GM10266 (cell line): ENCODE measurements at regions not wholly inside any gene's neighbourhood (a gene's known extent, or its start where the extent isn't known, plus 50 kb on each side); places are given as distances from the start of the nearest gene placed in this dataset.
A peak's percentile ranks its signal among the peaks of the same experiment; 100 is the strongest.

Experiments
- DNase-seq: peaks from one replicate; pipeline ENCODE4 v3.0.0; 2012; ENCODE audit errors: extremely low spot score
- TF ChIP-seq, protein P1 (sequence below): IDR thresholded peaks from 2 replicates; pipeline ENCODE4 v1.5.1; 2012; ENCODE audit warnings: mild to moderate bottlenecking, low read depth; ENCODE audit not compliant: control insufficient read depth, insufficient read depth; ENCODE audit errors: missing control alignments

DNA sequence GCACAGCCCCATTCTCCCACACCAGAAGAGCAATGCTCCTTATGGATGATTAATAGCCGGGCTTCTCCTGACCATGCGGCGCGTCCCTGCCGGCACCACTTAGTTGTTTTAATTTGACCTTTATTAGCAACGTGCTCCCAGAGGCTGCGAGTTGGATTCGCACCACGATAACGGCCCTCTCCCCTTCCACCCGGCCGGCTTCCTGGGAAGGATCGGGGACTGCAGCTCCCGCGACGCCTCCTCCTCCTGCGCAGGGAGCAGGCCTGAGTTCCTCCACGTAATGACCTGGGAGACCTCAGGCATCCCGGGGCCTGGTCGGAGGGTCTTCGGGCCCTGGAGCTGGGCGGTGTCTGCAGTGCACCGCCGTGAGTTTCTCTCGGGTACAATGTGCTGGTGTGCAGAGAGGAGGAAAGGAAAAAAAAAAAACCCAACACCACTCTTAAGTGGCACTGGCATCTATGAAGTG lies 243.3 kb upstream of the TOPAZ1 start:
- DNase-seq, result no peak
- TF ChIP-seq, protein P1, sequence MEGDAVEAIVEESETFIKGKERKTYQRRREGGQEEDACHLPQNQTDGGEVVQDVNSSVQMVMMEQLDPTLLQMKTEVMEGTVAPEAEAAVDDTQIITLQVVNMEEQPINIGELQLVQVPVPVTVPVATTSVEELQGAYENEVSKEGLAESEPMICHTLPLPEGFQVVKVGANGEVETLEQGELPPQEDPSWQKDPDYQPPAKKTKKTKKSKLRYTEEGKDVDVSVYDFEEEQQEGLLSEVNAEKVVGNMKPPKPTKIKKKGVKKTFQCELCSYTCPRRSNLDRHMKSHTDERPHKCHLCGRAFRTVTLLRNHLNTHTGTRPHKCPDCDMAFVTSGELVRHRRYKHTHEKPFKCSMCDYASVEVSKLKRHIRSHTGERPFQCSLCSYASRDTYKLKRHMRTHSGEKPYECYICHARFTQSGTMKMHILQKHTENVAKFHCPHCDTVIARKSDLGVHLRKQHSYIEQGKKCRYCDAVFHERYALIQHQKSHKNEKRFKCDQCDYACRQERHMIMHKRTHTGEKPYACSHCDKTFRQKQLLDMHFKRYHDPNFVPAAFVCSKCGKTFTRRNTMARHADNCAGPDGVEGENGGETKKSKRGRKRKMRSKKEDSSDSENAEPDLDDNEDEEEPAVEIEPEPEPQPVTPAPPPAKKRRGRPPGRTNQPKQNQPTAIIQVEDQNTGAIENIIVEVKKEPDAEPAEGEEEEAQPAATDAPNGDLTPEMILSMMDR, result no peak

DNA sequence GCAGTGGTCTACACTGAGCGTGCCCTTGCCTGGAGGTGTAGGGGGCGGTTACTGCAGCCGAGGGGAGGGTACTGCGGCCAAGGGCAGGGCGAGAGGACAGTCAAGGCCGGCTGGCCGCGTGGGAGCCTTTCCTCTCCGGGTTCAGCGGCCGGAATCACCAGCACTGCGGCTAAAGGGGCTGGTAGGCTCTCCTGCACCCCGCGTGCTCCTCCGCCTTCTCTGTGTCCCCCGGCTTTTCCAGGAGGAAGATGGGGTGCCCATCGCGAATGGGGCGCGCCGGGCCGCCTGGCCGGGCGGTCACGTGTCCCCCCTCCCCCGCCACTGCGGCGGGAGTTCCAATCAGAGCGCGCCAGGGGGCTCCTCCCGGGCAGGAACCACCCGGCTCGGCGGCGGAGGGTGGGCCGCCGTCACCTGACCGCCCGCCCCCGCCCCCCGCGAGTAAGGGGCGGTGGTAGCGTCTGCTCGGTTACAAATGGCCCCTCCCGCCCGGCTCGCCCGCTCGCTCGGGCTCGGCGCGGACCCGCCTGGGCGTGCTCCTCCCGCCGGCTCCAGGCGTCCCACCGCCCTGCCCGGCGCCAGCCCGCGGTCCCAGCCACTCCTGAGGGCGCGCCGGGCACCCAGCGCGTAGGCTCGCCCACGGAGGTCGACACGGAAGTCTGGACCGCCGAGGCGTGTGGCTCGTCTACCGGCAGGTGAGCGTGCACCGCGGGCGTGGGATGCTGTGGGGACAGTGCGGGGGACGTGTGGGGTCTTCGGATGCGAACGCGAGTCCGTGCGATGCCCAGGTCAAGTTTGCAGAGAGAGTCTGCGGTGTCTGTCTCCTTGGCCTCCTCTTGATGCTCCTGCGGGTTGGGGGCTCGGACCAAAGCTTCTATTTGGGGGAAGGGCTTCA lies 242.6 kb upstream of the TOPAZ1 start:
- DNase-seq, result peak; percentile 93
- TF ChIP-seq, protein P1, result no peak

DNA sequence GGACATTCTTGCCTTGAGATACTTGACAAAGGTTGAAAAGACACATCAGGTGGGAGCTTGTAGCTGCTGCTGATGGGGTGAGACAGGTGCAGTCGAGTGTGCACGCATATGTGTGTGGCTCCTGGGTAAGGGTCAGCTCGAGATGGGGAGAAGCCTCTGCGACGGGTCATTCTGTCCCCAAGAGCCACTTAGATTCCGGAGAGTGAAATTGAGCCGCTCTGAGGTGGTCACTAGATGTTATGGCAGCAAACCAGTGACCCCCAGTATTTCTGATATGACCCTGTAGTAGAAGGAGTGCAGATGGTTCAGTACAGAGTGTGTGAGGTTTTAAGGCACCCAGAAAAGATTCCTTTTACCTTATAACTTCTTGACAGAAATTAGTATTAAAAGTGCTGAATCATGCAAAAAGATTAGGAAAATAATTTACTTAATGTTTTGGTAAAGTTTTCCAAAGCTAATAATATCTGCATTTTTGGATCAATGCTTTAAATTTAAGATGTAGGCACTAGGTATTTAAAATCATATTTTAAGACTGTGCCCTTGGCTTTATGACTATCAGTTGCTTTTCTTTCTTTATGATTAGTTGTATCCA lies 241.9 kb upstream of the TOPAZ1 start:
- DNase-seq, result no peak
- TF ChIP-seq, protein P1, result no peak

DNA sequence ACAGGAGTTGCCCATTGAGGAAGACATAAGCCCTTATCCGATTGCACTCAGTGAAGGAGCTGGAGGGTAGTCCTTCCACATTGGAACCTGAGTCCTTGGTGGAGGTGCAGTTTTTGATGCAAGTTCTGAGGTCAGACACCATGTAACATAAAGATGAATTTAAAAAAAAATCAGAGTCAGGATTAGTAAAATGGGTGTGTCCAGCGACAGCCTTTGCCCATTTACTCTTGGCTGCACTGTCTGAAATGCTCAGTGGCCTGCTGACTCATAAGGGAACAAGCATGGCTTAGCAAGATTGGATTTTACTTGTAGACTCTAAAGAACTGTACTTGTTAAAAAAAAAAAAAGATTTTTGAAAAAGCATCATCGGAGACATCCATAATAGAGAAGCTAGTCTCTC lies 241.1 kb upstream of the TOPAZ1 start:
- DNase-seq, result no peak
- TF ChIP-seq, protein P1, result no peak

DNA sequence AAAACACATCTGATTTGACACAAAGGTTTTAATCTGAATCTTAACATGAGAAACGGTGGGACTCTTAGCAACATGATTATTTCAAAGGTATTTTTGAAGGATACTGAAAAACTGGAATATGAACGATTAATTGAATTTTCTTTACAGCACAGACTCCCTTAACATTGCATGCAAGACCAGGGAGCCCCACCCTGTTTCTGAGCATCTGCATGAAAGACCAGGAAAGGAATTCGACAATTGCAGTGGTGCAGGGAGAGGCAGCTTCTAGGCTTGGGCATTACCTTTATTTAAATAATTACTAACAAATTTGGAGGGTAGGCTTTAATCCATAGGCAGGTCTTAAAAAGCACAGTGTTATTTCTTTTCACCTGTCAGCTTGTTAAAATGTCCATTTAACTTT lies 240.6 kb upstream of the TOPAZ1 start:
- DNase-seq, result no peak
- TF ChIP-seq, protein P1, result no peak

DNA sequence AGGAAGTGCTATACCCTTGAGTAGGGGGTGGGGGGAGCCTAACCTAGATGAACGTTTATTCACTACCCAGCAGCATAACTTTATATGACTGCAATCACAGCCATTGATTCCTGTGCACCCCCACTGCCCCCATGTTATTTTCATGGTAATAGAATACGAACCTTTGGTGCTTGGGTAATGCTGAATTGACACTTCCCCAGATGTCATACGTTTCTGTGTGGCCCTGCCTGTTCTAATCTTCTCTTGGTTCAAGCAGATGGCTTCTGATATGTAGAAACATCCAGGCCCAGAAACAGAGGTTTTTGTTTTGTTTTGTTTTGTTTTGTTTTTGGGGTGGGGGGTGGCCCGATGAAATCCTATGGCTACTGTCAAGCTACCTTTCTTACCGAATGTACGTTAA lies 237.9 kb upstream of the TOPAZ1 start:
- DNase-seq, result no peak
- TF ChIP-seq, protein P1, result no peak

DNA sequence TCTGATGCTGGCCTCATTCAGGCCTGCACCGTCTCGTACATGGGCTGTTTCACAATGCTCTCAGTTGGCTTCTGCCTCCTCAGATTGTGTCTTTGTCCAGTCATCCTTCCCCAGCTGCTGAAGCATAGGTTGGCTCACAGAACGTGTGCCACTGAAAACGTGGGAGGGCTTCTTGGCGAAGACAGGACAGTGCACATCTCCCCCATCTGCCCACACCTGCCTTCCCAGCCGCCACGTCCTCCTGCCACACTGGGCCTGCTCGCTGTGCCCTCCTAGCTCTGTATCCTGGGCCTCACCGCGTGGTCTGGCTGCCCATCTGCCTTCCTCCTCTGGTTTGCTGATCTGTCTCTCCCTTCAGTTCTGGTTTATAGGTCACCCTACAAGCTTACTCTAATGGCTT lies 230.0 kb upstream of the TOPAZ1 start:
- no peak for DNase-seq
- TF ChIP-seq, protein P1, result no peak
